Neural progenitor cell (in vitro differentiated cells): ENCODE measurements at regions not wholly inside any gene's neighbourhood (a gene's known extent, or its start where the extent isn't known, plus 50 kb on each side); places are given as distances from the start of the nearest gene placed in this dataset.

Source experiments
- DNase-seq: peaks from one replicate; pipeline ENCODE4 v3.0.0-alpha.2; 2016; ENCODE audit warnings: low spot score
- H2AFZ ChIP-seq: fragments of 200-600 bp; sonication (generic); replicated peaks from 2 replicates; pipeline ENCODE4 v1.6.1; 2016; ENCODE audit warnings: antibody characterized with exemption
- H3F3A ChIP-seq: fragments of 200-600 bp; sonication (generic); 2 replicates; pipeline ENCODE4 v1.6.1; 2016; ENCODE audit warnings: antibody characterized with exemption, low read depth
- H3K27ac ChIP-seq: fragments of 200-600 bp; sonication (generic); 2 replicates; pipeline ENCODE4 v1.5.1; 2016; ENCODE audit warnings: mild to moderate bottlenecking
- H3K27me3 ChIP-seq: fragments of 200-600 bp; sonication (generic); 2 replicates; pipeline ENCODE4 v1.6.1; 2016; ENCODE audit warnings: mild to moderate bottlenecking, moderate library complexity
- H3K36me3 ChIP-seq: fragments of 200-600 bp; sonication (generic); 2 replicates; pipeline ENCODE4 v1.5.1; 2016
- H3K4me1 ChIP-seq: fragments of 200-600 bp; sonication (generic); 2 replicates; pipeline ENCODE4 v1.6.1; 2016; ENCODE audit warnings: mixed run types
- H3K4me2 ChIP-seq: fragments of 200-600 bp; sonication (generic); 2 replicates; pipeline ENCODE4 v1.6.1; 2016
- H3K4me3 ChIP-seq: fragments of 200-600 bp; sonication (generic); 2 replicates; pipeline ENCODE4 v1.5.1; 2016
- H3K79me2 ChIP-seq: fragments of 200-600 bp; sonication (generic); 2 replicates; pipeline ENCODE4 v1.6.1; 2016; ENCODE audit warnings: low read depth
- H3K9ac ChIP-seq: fragments of 200-600 bp; sonication (generic); 2 replicates; pipeline ENCODE4 v1.6.1; 2016
- H3K9me3 ChIP-seq: fragments of 200-600 bp; sonication (generic); 2 replicates; pipeline ENCODE4 v1.5.1; 2016; ENCODE audit warnings: low read depth
- H4K20me1 ChIP-seq: fragments of 200-600 bp; sonication (generic); 2 replicates; pipeline ENCODE4 v1.6.1; 2016; ENCODE audit warnings: low read depth
- H3K27ac Mint-ChIP-seq: 3 replicates; pipeline ENCODE4 v1.8.0; 2021; ENCODE audit warnings: mixed read lengths
- H3K27me3 Mint-ChIP-seq: 2 replicates; pipeline ENCODE4 v1.8.0; 2022; ENCODE audit warnings: low read depth, mild to moderate bottlenecking, inconsistent platforms, moderate library complexity, mixed read lengths; ENCODE audit not compliant: insufficient read depth
- H3K36me3 Mint-ChIP-seq: 3 replicates; pipeline ENCODE4 v1.8.0; 2021; ENCODE audit warnings: mixed read lengths
- H3K4me1 Mint-ChIP-seq: 3 replicates; pipeline ENCODE4 v1.8.0; 2021; ENCODE audit warnings: mixed read lengths
- H3K4me3 Mint-ChIP-seq: 3 replicates; pipeline ENCODE4 v1.8.0; 2021; ENCODE audit warnings: mild to moderate bottlenecking, moderate library complexity, mixed read lengths
- H3K9me3 Mint-ChIP-seq: 3 replicates; pipeline ENCODE4 v1.8.0; 2020; ENCODE audit warnings: mixed read lengths
- EZH2 ChIP-seq: fragments of 200-600 bp; sonication (generic); IDR thresholded peaks from 2 replicates; pipeline ENCODE4 v1.6.1; 2017; ENCODE audit warnings: antibody characterized with exemption, mild to moderate bottlenecking, moderate library complexity
- EZH2phosphoT487 ChIP-seq: fragments of 200-600 bp; sonication (generic); IDR thresholded peaks from 2 replicates; pipeline ENCODE4 v1.6.1; 2017; ENCODE audit warnings: antibody characterized with exemption
- TF ChIP-seq, protein P1 (sequence below): fragments of 200-600 bp; sonication (generic); IDR thresholded peaks from 2 replicates; pipeline ENCODE4 v1.5.1; 2017; ENCODE audit warnings: antibody characterized with exemption, mild to moderate bottlenecking

DNA sequence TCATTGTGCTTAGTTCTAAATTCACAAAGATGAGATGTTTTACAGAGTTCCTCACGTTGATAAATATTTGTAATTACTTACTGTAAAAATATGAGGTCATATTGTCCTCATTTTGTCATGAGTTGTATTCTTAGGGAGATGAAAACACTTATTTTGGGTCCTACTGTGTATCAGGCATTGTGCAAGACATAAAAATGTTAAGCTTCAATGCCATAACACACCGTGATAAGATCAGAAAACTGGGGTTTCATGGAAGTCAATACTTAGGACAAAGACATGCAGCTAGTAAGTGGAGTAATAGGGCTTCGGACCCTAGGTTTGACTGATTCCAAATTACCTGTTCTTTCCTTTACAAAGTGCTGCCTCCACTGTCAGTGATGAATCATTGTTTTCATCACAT lies 720.7 kb upstream of the ZP4 start:
- no peaks in the 10 kb centered on the region for H3K36me3 ChIP-seq
- H3K79me2 ChIP-seq, result no peaks in the 10 kb centered on the region
- no peaks in the 10 kb centered on the region for H3F3A ChIP-seq
- H3K27ac ChIP-seq, result no peak overlapping the region
- no peaks in the 10 kb centered on the region for H4K20me1 ChIP-seq
- no peaks in the 10 kb centered on the region for H3K27me3 ChIP-seq
- H3K4me2 ChIP-seq, result no peak overlapping the region
- H3K9me3 ChIP-seq, result no peaks in the 10 kb centered on the region
- H3K27me3 Mint-ChIP-seq, result no peaks in the 10 kb centered on the region
- no peak overlapping the region for H3K27ac Mint-ChIP-seq
- no peak overlapping the region for H3K4me3 Mint-ChIP-seq
- no peaks in the 10 kb centered on the region for H3K4me1 Mint-ChIP-seq
- no peaks in the 10 kb centered on the region for H3K36me3 Mint-ChIP-seq
- H3K4me1 ChIP-seq, result no peaks in the 10 kb centered on the region
- TF ChIP-seq, protein P1, sequence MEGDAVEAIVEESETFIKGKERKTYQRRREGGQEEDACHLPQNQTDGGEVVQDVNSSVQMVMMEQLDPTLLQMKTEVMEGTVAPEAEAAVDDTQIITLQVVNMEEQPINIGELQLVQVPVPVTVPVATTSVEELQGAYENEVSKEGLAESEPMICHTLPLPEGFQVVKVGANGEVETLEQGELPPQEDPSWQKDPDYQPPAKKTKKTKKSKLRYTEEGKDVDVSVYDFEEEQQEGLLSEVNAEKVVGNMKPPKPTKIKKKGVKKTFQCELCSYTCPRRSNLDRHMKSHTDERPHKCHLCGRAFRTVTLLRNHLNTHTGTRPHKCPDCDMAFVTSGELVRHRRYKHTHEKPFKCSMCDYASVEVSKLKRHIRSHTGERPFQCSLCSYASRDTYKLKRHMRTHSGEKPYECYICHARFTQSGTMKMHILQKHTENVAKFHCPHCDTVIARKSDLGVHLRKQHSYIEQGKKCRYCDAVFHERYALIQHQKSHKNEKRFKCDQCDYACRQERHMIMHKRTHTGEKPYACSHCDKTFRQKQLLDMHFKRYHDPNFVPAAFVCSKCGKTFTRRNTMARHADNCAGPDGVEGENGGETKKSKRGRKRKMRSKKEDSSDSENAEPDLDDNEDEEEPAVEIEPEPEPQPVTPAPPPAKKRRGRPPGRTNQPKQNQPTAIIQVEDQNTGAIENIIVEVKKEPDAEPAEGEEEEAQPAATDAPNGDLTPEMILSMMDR, result no peak
- TF ChIP-seq EZH2phosphoT487 (no peak), EZH2 (no peak)
- H2AFZ ChIP-seq, result no peak overlapping the region
- no peak for DNase-seq
- H3K4me3 ChIP-seq, result no peak overlapping the region
- H3K9me3 Mint-ChIP-seq, result peaks cover 2% of the 10 kb centered on the region
- H3K9ac ChIP-seq, result no peak overlapping the region

DNA sequence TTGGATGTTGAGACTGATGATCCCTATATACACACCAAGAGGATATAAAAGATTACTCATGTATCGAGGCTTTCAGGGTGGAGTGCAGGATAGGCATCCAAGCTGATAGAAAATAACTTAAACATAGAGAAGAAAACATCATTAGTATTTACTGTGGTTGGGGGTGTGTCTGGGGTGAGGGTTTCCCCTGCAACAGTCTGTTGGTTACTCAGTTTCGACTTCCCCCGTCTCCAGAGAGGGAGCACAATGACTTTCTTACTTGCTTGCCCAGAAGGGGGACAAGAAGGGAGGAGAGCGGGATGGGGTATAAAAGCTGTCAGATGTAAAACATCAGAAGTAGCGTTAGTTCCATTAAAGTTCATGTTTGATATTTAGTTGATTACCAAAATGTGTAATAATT lies 717.4 kb upstream of the ZP4 start:
- no peak for DNase-seq
- H3K36me3 Mint-ChIP-seq, result no peaks in the 10 kb centered on the region
- H3K27ac Mint-ChIP-seq, result no peak overlapping the region

DNA sequence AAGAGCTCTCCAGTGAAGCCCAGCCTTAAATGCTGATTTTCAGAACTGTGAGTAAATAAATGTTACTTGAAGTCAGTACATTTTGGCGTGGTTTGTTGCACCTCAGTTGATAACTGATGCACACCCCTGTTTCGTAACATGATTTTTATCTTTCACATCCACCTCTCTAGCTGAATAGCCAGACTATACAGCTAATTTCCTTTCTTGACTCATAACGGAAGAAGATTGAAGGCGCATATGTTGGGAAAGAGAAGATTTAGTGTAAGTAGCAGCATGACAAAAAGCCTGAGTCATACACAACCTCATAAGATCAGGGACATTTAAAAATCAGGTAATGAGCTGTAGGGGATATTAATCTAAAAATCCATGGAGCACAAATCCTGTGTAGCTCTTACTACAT lies 716.2 kb upstream of the ZP4 start:
- no peak overlapping the region for H3K4me3 Mint-ChIP-seq
- no peaks in the 10 kb centered on the region for H4K20me1 ChIP-seq
- no peaks in the 10 kb centered on the region for H3K36me3 ChIP-seq
- H3F3A ChIP-seq, result no peaks in the 10 kb centered on the region
- no peak overlapping the region for H3K4me2 ChIP-seq
- no peak overlapping the region for H3K4me3 ChIP-seq
- no peak overlapping the region for H3K27ac ChIP-seq
- peak overlapping the region; percentile 72 for H2AFZ ChIP-seq
- peaks cover 7% of the 10 kb centered on the region for H3K4me1 Mint-ChIP-seq
- peaks cover 2% of the 10 kb centered on the region for H3K9me3 Mint-ChIP-seq
- no peaks in the 10 kb centered on the region for H3K9me3 ChIP-seq
- DNase-seq, result no peak
- H3K9ac ChIP-seq, result no peak overlapping the region
- H3K4me1 ChIP-seq, result no peaks in the 10 kb centered on the region
- no peak overlapping the region for H3K27ac Mint-ChIP-seq
- TF ChIP-seq EZH2 (no peak), EZH2phosphoT487 (no peak)
- TF ChIP-seq, protein P1, result no peak
- no peaks in the 10 kb centered on the region for H3K36me3 Mint-ChIP-seq
- no peaks in the 10 kb centered on the region for H3K79me2 ChIP-seq
- peaks cover 4% of the 10 kb centered on the region for H3K27me3 Mint-ChIP-seq
- no peaks in the 10 kb centered on the region for H3K27me3 ChIP-seq

More for the DNA sequence above, 717.4 kb upstream of the ZP4 start:
- H2AFZ ChIP-seq, result no peak overlapping the region
- no peaks in the 10 kb centered on the region for H3F3A ChIP-seq
- H3K27me3 ChIP-seq, result no peaks in the 10 kb centered on the region
- no peaks in the 10 kb centered on the region for H3K79me2 ChIP-seq
- no peak overlapping the region for H3K4me2 ChIP-seq
- no peaks in the 10 kb centered on the region for H3K4me1 ChIP-seq
- Mint-ChIP-seq H3K4me3 (no peak overlapping the region), H3K4me1 (peaks cover 7% of the 10 kb centered on the region), H3K27me3 (no peaks in the 10 kb centered on the region), H3K9me3 (peaks cover 2% of the 10 kb centered on the region)
- H4K20me1 ChIP-seq, result no peaks in the 10 kb centered on the region
- no peak overlapping the region for H3K27ac ChIP-seq
- no peak overlapping the region for H3K4me3 ChIP-seq
- TF ChIP-seq EZH2, result no peak
- TF ChIP-seq, protein P1, result no peak
- no peak for TF ChIP-seq EZH2phosphoT487
- H3K36me3 ChIP-seq, result no peaks in the 10 kb centered on the region
- no peak overlapping the region for H3K9ac ChIP-seq
- H3K9me3 ChIP-seq, result no peaks in the 10 kb centered on the region
